Activated naive CD8-positive, alpha-beta T cell treated with anti-CD3 and anti-CD28 coated beads, Interleukin-2, amount 50 U/mL, for 24 hours (primary cell): ENCODE measurements at regions not wholly inside any gene's neighbourhood (a gene's known extent, or its start where the extent isn't known, plus 50 kb on each side); places are given as distances from the start of the nearest gene placed in this dataset.

Experiments
- ATAC-seq: fragments of 150-1000 bp; cut with Tn5 transposase; one replicate; pipeline ENCODE4 v1.10.0; 2021
- DNase-seq: peaks from one replicate; pipeline ENCODE4 v3.0.0; 2021
- H3K27ac Mint-ChIP-seq: one replicate; pipeline ENCODE4 v1.8.0; 2021; ENCODE audit warnings: mild to moderate bottlenecking, mixed read lengths
- H3K27me3 Mint-ChIP-seq: one replicate; pipeline ENCODE4 v1.8.0; 2021; ENCODE audit warnings: mixed read lengths
- H3K36me3 Mint-ChIP-seq: one replicate; pipeline ENCODE4 v1.8.0; 2021; ENCODE audit warnings: low read depth, mixed read lengths
- H3K4me1 Mint-ChIP-seq: one replicate; pipeline ENCODE4 v1.8.0; 2021; ENCODE audit warnings: mixed read lengths
- H3K4me3 Mint-ChIP-seq: one replicate; pipeline ENCODE4 v1.8.0; 2021; ENCODE audit warnings: mild to moderate bottlenecking, moderate library complexity, mixed read lengths
- H3K9me3 Mint-ChIP-seq: one replicate; pipeline ENCODE4 v1.8.0; 2021; ENCODE audit warnings: mixed read lengths

DNA sequence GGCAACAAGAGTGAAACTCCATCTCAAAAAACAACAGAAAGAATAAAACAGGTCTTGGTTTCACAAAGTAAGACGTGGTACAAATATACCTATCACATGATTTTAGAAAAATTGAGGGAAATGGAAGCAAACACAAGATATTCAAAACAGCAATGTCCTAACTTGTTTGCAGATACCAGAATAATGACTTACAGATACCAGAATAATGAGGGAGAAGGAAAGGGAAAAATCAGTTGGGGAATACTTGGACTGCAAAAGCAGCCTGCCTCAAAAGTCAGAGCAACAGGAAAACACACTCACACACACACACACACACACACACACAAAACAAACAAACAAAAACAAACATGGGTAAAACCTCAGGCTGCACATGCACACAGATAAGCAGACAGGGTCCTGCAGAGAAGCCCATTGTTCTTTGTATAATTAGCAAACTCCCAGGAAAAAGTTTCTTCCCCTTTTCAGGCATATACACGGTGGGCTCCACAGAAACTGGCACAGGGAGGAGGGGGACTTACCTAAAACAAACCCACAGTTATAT lies 65.7 kb upstream of the CAPRIN2 start:
- DNase-seq (no peak), ATAC-seq (no peak)
- Mint-ChIP-seq H3K36me3 (no peaks in the 10 kb centered on the region), H3K27me3 (peaks cover 59% of the 10 kb centered on the region), H3K27ac (no peak overlapping the region), H3K4me1 (peaks cover 16% of the 10 kb centered on the region), H3K9me3 (no peaks in the 10 kb centered on the region), H3K4me3 (no peak overlapping the region)

GRCh38 chr12:30818562-30818961 lies 63.8 kb upstream of the CAPRIN2 start:
- H3K27me3 Mint-ChIP-seq, result peaks cover 49% of the 10 kb centered on the region
- DNase-seq, result no peak
- no peak overlapping the region for H3K4me3 Mint-ChIP-seq
- no peak overlapping the region for H3K27ac Mint-ChIP-seq
- peaks cover 13% of the 10 kb centered on the region for H3K4me1 Mint-ChIP-seq
- ATAC-seq, result no peak
- H3K9me3 Mint-ChIP-seq, result no peaks in the 10 kb centered on the region
- no peaks in the 10 kb centered on the region for H3K36me3 Mint-ChIP-seq

GRCh38 chr12:30816742-30817465 lies 62.2 kb upstream of the CAPRIN2 start:
- peaks cover 40% of the 10 kb centered on the region for H3K27me3 Mint-ChIP-seq
- ATAC-seq (no peak), DNase-seq (no peak)
- H3K36me3 Mint-ChIP-seq, result no peaks in the 10 kb centered on the region
- no peaks in the 10 kb centered on the region for H3K9me3 Mint-ChIP-seq
- no peak overlapping the region for H3K27ac Mint-ChIP-seq
- H3K4me1 Mint-ChIP-seq, result peaks cover 3% of the 10 kb centered on the region
- no peak overlapping the region for H3K4me3 Mint-ChIP-seq

- Mint-ChIP-seq H3K9me3 (no peaks in the 10 kb centered on the region), H3K27ac (no peak overlapping the region), H3K36me3 (no peaks in the 10 kb centered on the region), H3K27me3 (peaks cover 30% of the 10 kb centered on the region), H3K4me3 (no peak overlapping the region), H3K4me1 (no peaks in the 10 kb centered on the region)
- no peak for ATAC-seq
- no peak for DNase-seq
Observed at GRCh38 chr12:30814295-30814655, 59.5 kb upstream of the CAPRIN2 start.

DNA sequence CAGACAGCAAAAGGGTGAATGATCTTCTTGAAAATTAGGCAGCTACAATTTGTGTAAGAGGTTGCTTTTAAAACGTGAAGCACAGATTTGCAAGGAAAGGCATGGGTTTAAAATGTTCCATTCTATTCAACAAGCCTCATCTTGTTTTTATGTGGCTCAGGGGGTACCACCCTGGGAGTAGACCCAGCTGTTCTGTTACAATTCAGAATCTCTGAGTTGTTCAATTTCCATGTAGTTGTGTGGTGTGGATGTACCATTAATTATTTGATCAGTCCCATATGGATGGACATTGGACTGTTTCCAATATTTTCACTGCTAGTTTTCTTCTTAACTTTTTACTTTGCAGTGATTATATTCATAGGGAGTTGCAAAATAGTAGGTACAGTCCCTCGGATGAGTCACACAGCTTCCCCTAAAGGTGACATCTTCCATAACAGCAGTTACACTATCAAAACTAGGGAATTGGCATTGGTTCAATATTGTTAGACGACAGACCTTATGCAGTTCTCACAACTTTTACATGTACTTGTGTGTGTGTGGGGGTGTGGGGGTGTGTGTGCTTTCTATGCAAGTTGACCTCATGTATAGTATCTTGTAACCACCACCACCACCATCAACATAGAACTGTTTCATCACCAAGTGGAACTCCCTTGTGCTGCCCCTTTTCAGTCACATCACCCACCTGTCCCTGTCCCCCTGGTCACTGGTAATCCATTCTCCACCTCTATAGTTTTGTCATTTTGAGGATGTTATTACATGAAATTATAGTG lies 59.0 kb upstream of the CAPRIN2 start:
- ATAC-seq (peak; percentile 24), DNase-seq (no peak)
- H3K27me3 Mint-ChIP-seq, result peaks cover 25% of the 10 kb centered on the region

GRCh38 chr12:30811966-30812365 lies 57.2 kb upstream of the CAPRIN2 start:
- Mint-ChIP-seq H3K27me3 (peaks cover 26% of the 10 kb centered on the region), H3K36me3 (no peaks in the 10 kb centered on the region), H3K27ac (no peak overlapping the region), H3K4me3 (no peak overlapping the region), H3K9me3 (no peaks in the 10 kb centered on the region), H3K4me1 (no peaks in the 10 kb centered on the region)
- DNase-seq, result no peak
- no peak for ATAC-seq

More for the DNA sequence above, 59.0 kb upstream of the CAPRIN2 start:
- Mint-ChIP-seq H3K9me3 (no peaks in the 10 kb centered on the region), H3K4me3 (no peak overlapping the region), H3K4me1 (no peaks in the 10 kb centered on the region), H3K36me3 (no peaks in the 10 kb centered on the region), H3K27ac (no peak overlapping the region)

- ATAC-seq (no peak), DNase-seq (no peak)
- Mint-ChIP-seq H3K27me3 (peaks cover 25% of the 10 kb centered on the region), H3K9me3 (no peaks in the 10 kb centered on the region), H3K4me3 (no peak overlapping the region), H3K36me3 (no peaks in the 10 kb centered on the region), H3K4me1 (peaks cover 1% of the 10 kb centered on the region), H3K27ac (no peak overlapping the region)
Observed at GRCh38 chr12:30810918-30811317, 56.2 kb upstream of the CAPRIN2 start.

DNA sequence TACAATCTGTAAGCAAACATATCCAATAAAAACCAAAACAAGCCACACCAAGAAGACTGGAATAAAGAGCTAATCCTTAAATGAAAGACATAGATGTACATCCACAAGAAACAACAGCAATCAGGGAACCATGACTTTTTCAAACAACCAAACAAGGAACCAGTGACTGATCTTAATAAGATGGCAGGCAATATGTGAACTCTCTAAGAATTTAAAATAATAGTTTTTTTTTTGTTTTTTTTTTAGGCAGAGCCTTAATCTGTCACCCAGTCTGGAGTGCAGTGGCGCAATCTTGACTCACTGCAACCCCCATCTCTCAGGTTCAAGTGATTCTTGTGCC lies 52.9 kb upstream of the CAPRIN2 start:
- Mint-ChIP-seq H3K4me3 (no peak overlapping the region), H3K9me3 (no peaks in the 10 kb centered on the region), H3K4me1 (peaks cover 1% of the 10 kb centered on the region), H3K27me3 (peaks cover 21% of the 10 kb centered on the region), H3K36me3 (no peaks in the 10 kb centered on the region), H3K27ac (peak overlapping the region; percentile 2)
- DNase-seq (no peak), ATAC-seq (no peak)

GRCh38 chr12:30806989-30807694 lies 52.4 kb upstream of the CAPRIN2 start:
- Mint-ChIP-seq H3K9me3 (no peaks in the 10 kb centered on the region), H3K4me3 (no peak overlapping the region), H3K27me3 (peaks cover 21% of the 10 kb centered on the region), H3K27ac (peak overlapping the region; percentile 2), H3K4me1 (peaks cover 1% of the 10 kb centered on the region), H3K36me3 (no peaks in the 10 kb centered on the region)
- ATAC-seq, result peak; percentile 69
- no peak for DNase-seq

DNA sequence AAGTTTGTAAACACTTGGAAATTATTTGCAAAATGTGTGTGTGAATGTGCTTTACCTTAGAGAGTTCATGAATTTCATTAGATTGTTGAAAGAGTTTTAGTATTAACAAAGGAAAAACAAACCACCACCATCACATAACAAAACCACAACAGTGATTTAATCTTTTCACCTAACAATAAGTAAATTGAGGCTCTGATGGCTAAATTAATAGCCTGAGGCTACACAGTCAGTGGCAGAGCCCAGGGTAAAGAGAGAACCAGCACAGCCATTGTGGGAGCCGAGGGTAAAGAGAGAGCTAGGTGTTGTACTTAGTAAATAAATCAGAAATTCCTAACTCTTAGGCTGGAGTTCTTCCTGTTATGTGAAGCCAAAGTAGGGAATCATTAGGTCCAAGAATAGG lies 51.2 kb upstream of the CAPRIN2 start:
- Mint-ChIP-seq H3K9me3 (no peaks in the 10 kb centered on the region), H3K27ac (no peak overlapping the region), H3K27me3 (peaks cover 12% of the 10 kb centered on the region), H3K4me3 (no peak overlapping the region), H3K4me1 (peaks cover 1% of the 10 kb centered on the region), H3K36me3 (no peaks in the 10 kb centered on the region)
- ATAC-seq, result no peak
- DNase-seq, result no peak
